ENCODE measurements at regions not wholly inside any gene's neighbourhood (a gene's known extent, or its start where the extent isn't known, plus 50 kb on each side); places are given as distances from the start of the nearest gene placed in this dataset.

GRCh38 chr7:86050918-86051317 lies 592.8 kb upstream of the GRM3 start:
- TF ChIP-seq CTCF (IDR thresholded peaks at IDR 0.05; ENCODE audit: borderline replicate concordance, extremely low read depth, low read length, poor library complexity, severe bottlenecking): no peak
- no peak for TF ChIP-seq EZH2 (IDR thresholded peaks at IDR 0.05; ENCODE audit: borderline replicate concordance, low read depth, low read length, severe bottlenecking)
